Uterus (tissue), 3 donors: ENCODE measurements at regions not wholly inside any gene's neighbourhood (a gene's known extent, or its start where the extent isn't known, plus 50 kb on each side); places are given as distances from the start of the nearest gene placed in this dataset.

Experiments used
- DNase-seq, 2 donors: peaks; one replicate each; pipeline ENCODE4 v3.0.0-alpha.2; 2019 to 2020
- H3K27ac ChIP-seq, 2 donors: fragments of 200-600 bp; sonication (generic); 1 replicate in 1 of 2; 2 replicates in 1 of 2; pipeline ENCODE4 v1.5.1; 2016 to 2018
- H3K27me3 ChIP-seq, 2 donors: fragments of 200-600 bp; sonication (generic); one replicate each; pipeline ENCODE4 v1.5.1; 2018 to 2019; ENCODE audit warnings: control low read depth in 1 of 2
- H3K36me3 ChIP-seq, 2 donors: fragments of 200-600 bp; sonication (generic); one replicate each; pipeline ENCODE4 v1.5.1; 2019; ENCODE audit warnings: control low read depth in 1 of 2
- H3K4me1 ChIP-seq, 2 donors: fragments of 200-600 bp; sonication (generic); one replicate each; pipeline ENCODE4 v1.5.1; 2018 to 2019; ENCODE audit warnings: control low read depth in 1 of 2
- H3K4me3 ChIP-seq, 2 donors: fragments of 200-600 bp; sonication (generic); 1 replicate in 1 of 2; 2 replicates in 1 of 2; pipeline ENCODE4 v1.5.1; 2018 to 2019; ENCODE audit warnings: mild to moderate bottlenecking in 1 of 2
- H3K9me3 ChIP-seq, 2 donors: fragments of 200-600 bp; sonication (generic); one replicate each; pipeline ENCODE4 v1.5.1; 2019; ENCODE audit warnings: control low read depth in 1 of 2
- CTCF ChIP-seq, 4 experiments: fragments of 200-600 bp in 2 of 4; fragments of 450-650 bp in 2 of 4; sonication (generic) in 2 of 4; IDR thresholded peaks; one replicate each; pipeline ENCODE4 v1.5.1; 2016 to 2019; ENCODE audit warnings: antibody characterized with exemption in 4 of 4, mild to moderate bottlenecking in 2 of 4, moderate library complexity in 1 of 4
- POLR2A ChIP-seq, 2 donors: fragments of 450-650 bp; IDR thresholded peaks; one replicate each; pipeline ENCODE4 v1.6.1; 2016; ENCODE audit warnings: antibody characterized with exemption in 2 of 2, mild to moderate bottlenecking in 1 of 2, moderate library complexity in 1 of 2
- intact Hi-C: fragments of 100-400 bp; cut with DNase I; formaldehyde crosslinking; loops from one replicate; pipeline ENCODE4 v1.15.1; 2023; ENCODE audit warnings: low total_unique reads
- donor health status: DM: yes; HTN: yes; CAD: no.

GRCh38 chr3:191076903-191077552, 122.0 kb upstream of the OSTN start:
- TF ChIP-seq POLR2A (IDR thresholded peaks at IDR 0.05) (no peak), CTCF (IDR thresholded peaks at IDR 0.05) (no peak)
- no peaks in the 10 kb centered on the region for H3K27me3 ChIP-seq
- intact Hi-C loops: no loop called here
- no peak overlapping the region for H3K4me3 ChIP-seq
- no peaks in the 10 kb centered on the region for H3K36me3 ChIP-seq
- H3K27ac ChIP-seq: no peak overlapping the region
- no peaks in the 10 kb centered on the region for H3K9me3 ChIP-seq
- no peak for DNase-seq
- no peaks in the 10 kb centered on the region for H3K4me1 ChIP-seq

GRCh38 chr3:191074511-191074910, 124.5 kb upstream of the OSTN start:
- Histone ChIP-seq H3K27ac (no peak overlapping the region), H3K4me1 (no peaks in the 10 kb centered on the region), H3K27me3 (no peaks in the 10 kb centered on the region), H3K9me3 (no peaks in the 10 kb centered on the region), H3K36me3 (no peaks in the 10 kb centered on the region), H3K4me3 (no peak overlapping the region)
- no peak for TF ChIP-seq POLR2A (IDR thresholded peaks at IDR 0.05)
- DNase-seq: no peak
- intact Hi-C loops: no loop called here

GRCh38 chr3:191070762-191071403, 128.2 kb upstream of the OSTN start:
- Histone ChIP-seq H3K4me3 (no peak overlapping the region), H3K27me3 (no peaks in the 10 kb centered on the region), H3K36me3 (no peaks in the 10 kb centered on the region), H3K27ac (no peak overlapping the region), H3K4me1 (no peaks in the 10 kb centered on the region), H3K9me3 (no peaks in the 10 kb centered on the region)
- TF ChIP-seq POLR2A (IDR thresholded peaks at IDR 0.05) (no peak), CTCF (IDR thresholded peaks at IDR 0.05) (no peak)
- intact Hi-C loops: no loop called here
- DNase-seq: no peak

- no peaks in the 10 kb centered on the region for H3K27me3 ChIP-seq
- no peaks in the 10 kb centered on the region for H3K36me3 ChIP-seq
- H3K27ac ChIP-seq: no peak overlapping the region
- no peak for DNase-seq
- TF ChIP-seq CTCF (IDR thresholded peaks at IDR 0.05) (no peak), POLR2A (IDR thresholded peaks at IDR 0.05) (no peak)
- H3K4me3 ChIP-seq: no peak overlapping the region
- H3K9me3 ChIP-seq: no peaks in the 10 kb centered on the region
- no peaks in the 10 kb centered on the region for H3K4me1 ChIP-seq
- intact Hi-C loops: no loop called here
Measured at GRCh38 chr3:191070201-191070600, 128.8 kb upstream of the OSTN start.

- H3K27me3 ChIP-seq: no peaks in the 10 kb centered on the region
- intact Hi-C loops: no loop called here
- H3K27ac ChIP-seq: no peak overlapping the region
- no peak for DNase-seq
- H3K36me3 ChIP-seq: no peaks in the 10 kb centered on the region
- H3K4me3 ChIP-seq: no peak overlapping the region
- no peaks in the 10 kb centered on the region for H3K4me1 ChIP-seq
- H3K9me3 ChIP-seq: no peaks in the 10 kb centered on the region
- TF ChIP-seq POLR2A (IDR thresholded peaks at IDR 0.05) (no peak), CTCF (IDR thresholded peaks at IDR 0.05) (no peak)
Measured at GRCh38 chr3:191068946-191069813, 129.9 kb upstream of the OSTN start.
